Nucleus accumbens (tissue), 56 donors: ENCODE measurements at regions not wholly inside any gene's neighbourhood (a gene's known extent, or its start where the extent isn't known, plus 50 kb on each side); places are given as distances from the start of the nearest gene placed in this dataset.
"Not testable (repeated sequence)": the region's sequence is repeated elsewhere in the genome, so short reads cannot be mapped to it uniquely, and the experiment has no call there.

Experiments used
- DNase-seq, 56 donors: peaks; one replicate each; lab custom pipeline; 2025; lab: John Stamatoyannopoulos, UW

GRCh38 chr13:87444135-87444534 lies 227.0 kb upstream of the SLITRK5 start:
- DNase-seq: no peak

GRCh38 chr13:87452281-87452680 lies 218.9 kb upstream of the SLITRK5 start:
- DNase-seq: no peak

- no peak for DNase-seq
Measured at GRCh38 chr13:87453244-87453643, 217.9 kb upstream of the SLITRK5 start.

- no peak for DNase-seq
Measured at GRCh38 chr13:87459419-87459818, 211.8 kb upstream of the SLITRK5 start.

- DNase-seq: no peak
Measured at GRCh38 chr13:87497426-87497825, 173.7 kb upstream of the SLITRK5 start.

- DNase-seq: no peak
Measured at GRCh38 chr13:87498681-87499080, 172.5 kb upstream of the SLITRK5 start.

- no peak for DNase-seq
Measured at GRCh38 chr13:87524775-87525174, 146.4 kb upstream of the SLITRK5 start.

- no peak for DNase-seq
Measured at GRCh38 chr13:87533776-87534175, 137.4 kb upstream of the SLITRK5 start.

- no peak for DNase-seq
Measured at GRCh38 chr13:87535911-87536310, 135.3 kb upstream of the SLITRK5 start.

- DNase-seq: no peak
Measured at GRCh38 chr13:87536499-87536898, 134.7 kb upstream of the SLITRK5 start.

- no peak for DNase-seq
Measured at GRCh38 chr13:87536899-87537298, 134.3 kb upstream of the SLITRK5 start.

GRCh38 chr13:87537951-87538350 lies 133.2 kb upstream of the SLITRK5 start:
- DNase-seq: no peak

- DNase-seq: no peak
Measured at GRCh38 chr13:87538366-87539052, 132.7 kb upstream of the SLITRK5 start.

GRCh38 chr13:87553142-87553541 lies 118.0 kb upstream of the SLITRK5 start:
- DNase-seq: no peak

- no peak for DNase-seq
Measured at GRCh38 chr13:87554045-87554444, 117.1 kb upstream of the SLITRK5 start.

GRCh38 chr13:87557788-87558187 lies 113.4 kb upstream of the SLITRK5 start:
- DNase-seq: no peak

GRCh38 chr13:87561580-87561979 lies 109.6 kb upstream of the SLITRK5 start:
- not testable (repeated sequence) for DNase-seq

GRCh38 chr13:87570669-87571068 lies 100.5 kb upstream of the SLITRK5 start:
- DNase-seq: no peak

GRCh38 chr13:87582399-87582798 lies 88.8 kb upstream of the SLITRK5 start:
- DNase-seq: no peak

- no peak for DNase-seq
Measured at GRCh38 chr13:87590518-87590917, 80.7 kb upstream of the SLITRK5 start.

GRCh38 chr13:87604437-87604836 lies 66.7 kb upstream of the SLITRK5 start:
- DNase-seq: not testable (repeated sequence)

- DNase-seq: no peak
Measured at GRCh38 chr13:87607266-87607665, 63.9 kb upstream of the SLITRK5 start.

- DNase-seq: no peak
Measured at GRCh38 chr13:87614276-87614675, 56.9 kb upstream of the SLITRK5 start.
